MM.1S (cell line): ENCODE measurements at regions not wholly inside any gene's neighbourhood (a gene's known extent, or its start where the extent isn't known, plus 50 kb on each side); places are given as distances from the start of the nearest gene placed in this dataset.

ENCODE experiments used
- DNase-seq: peaks from one replicate; pipeline ENCODE4 v3.0.0-alpha.2; 2015
- H2AFZ ChIP-seq: fragments of 300-600 bp; sonication (generic); 2 replicates; pipeline ENCODE4 v1.6.0; 2016; ENCODE audit warnings: antibody characterized with exemption, low read length
- H3F3A ChIP-seq: fragments of 300-600 bp; sonication (generic); 2 replicates; pipeline ENCODE4 v1.6.1; 2016; ENCODE audit warnings: mild to moderate bottlenecking, antibody characterized with exemption, low read length, moderate library complexity, mixed read lengths; ENCODE audit not compliant: insufficient read depth
- H3K27ac ChIP-seq: fragments of 300-600 bp; sonication (generic); 2 replicates; pipeline ENCODE4 v1.5.1; 2016; ENCODE audit warnings: mild to moderate bottlenecking, low read length
- H3K27me3 ChIP-seq: fragments of 300-600 bp; sonication (generic); replicated peaks from 2 replicates; pipeline ENCODE4 v1.6.0; 2016; ENCODE audit warnings: low read length; ENCODE audit not compliant: insufficient read depth
- H3K36me3 ChIP-seq: fragments of 300-600 bp; sonication (generic); replicated peaks from 2 replicates; pipeline ENCODE4 v1.6.1; 2016; ENCODE audit warnings: mild to moderate bottlenecking, low read length, mixed read lengths; ENCODE audit not compliant: insufficient read depth
- H3K4me1 ChIP-seq: fragments of 300-600 bp; sonication (generic); 2 replicates; pipeline ENCODE4 v1.6.1; 2016; ENCODE audit warnings: low read length, mixed read lengths
- H3K4me2 ChIP-seq: fragments of 300-600 bp; sonication (generic); 2 replicates; pipeline ENCODE4 v1.6.0; 2016; ENCODE audit warnings: low read depth, low read length
- H3K4me3 ChIP-seq: fragments of 300-600 bp; sonication (generic); 2 replicates; pipeline ENCODE4 v1.5.1; 2016; ENCODE audit warnings: low read length, mixed read lengths
- H3K79me2 ChIP-seq: fragments of 300-600 bp; sonication (generic); 2 replicates; pipeline ENCODE4 v1.6.1; 2016; ENCODE audit warnings: mixed run types, low read length, mixed read lengths
- H3K9ac ChIP-seq: fragments of 300-600 bp; sonication (generic); 2 replicates; pipeline ENCODE4 v1.6.1; 2016; ENCODE audit warnings: low read length, mixed read lengths
- H3K9me2 ChIP-seq: fragments of 300-600 bp; sonication (generic); replicated peaks from 2 replicates; pipeline ENCODE4 v1.6.1; 2016; ENCODE audit warnings: mild to moderate bottlenecking, low read length, mixed read lengths; ENCODE audit not compliant: insufficient read depth
- H3K9me3 ChIP-seq: fragments of 300-600 bp; sonication (generic); replicated peaks from 2 replicates; pipeline ENCODE4 v1.6.1; 2016; ENCODE audit warnings: mild to moderate bottlenecking, low read length, mixed read lengths; ENCODE audit not compliant: insufficient read depth
- H4K20me1 ChIP-seq: fragments of 300-600 bp; sonication (generic); 2 replicates; pipeline ENCODE4 v1.6.1; 2016; ENCODE audit warnings: mild to moderate bottlenecking, low read length, moderate library complexity, mixed read lengths; ENCODE audit not compliant: insufficient read depth
- CTCF ChIP-seq: fragments of 300-600 bp; sonication (generic); IDR thresholded peaks from 2 replicates; pipeline ENCODE4 v1.5.1; 2016; ENCODE audit warnings: antibody characterized with exemption, low read length, mixed read lengths
- EZH2 ChIP-seq: fragments of 300-600 bp; sonication (generic); optimal IDR thresholded peaks from 2 replicates; pipeline ENCODE3; 2017; ENCODE audit warnings: low read depth, mild to moderate bottlenecking, antibody characterized with exemption, low read length, mixed read lengths
- EZH2phosphoT487 ChIP-seq: fragments of 300-600 bp; sonication (generic); IDR thresholded peaks from 2 replicates; pipeline ENCODE4 v1.6.1; 2018; ENCODE audit warnings: antibody characterized with exemption, low read length

- TF ChIP-seq EZH2 (no peak), CTCF (no peak), EZH2phosphoT487 (no peak)
- Histone ChIP-seq H3K4me2 (no peak overlapping the region), H3K27me3 (no peaks in the 10 kb centered on the region), H3K9ac (no peak overlapping the region), H3K36me3 (no peaks in the 10 kb centered on the region), H3K27ac (no peak overlapping the region), H3F3A (no peaks in the 10 kb centered on the region), H2AFZ (no peak overlapping the region), H3K4me1 (no peaks in the 10 kb centered on the region), H4K20me1 (no peaks in the 10 kb centered on the region), H3K4me3 (no peak overlapping the region), H3K9me2 (no peaks in the 10 kb centered on the region), H3K9me3 (no peaks in the 10 kb centered on the region), H3K79me2 (no peaks in the 10 kb centered on the region)
- no peak for DNase-seq
Measured at GRCh38 chr13:105497597-105497996, 1037.9 kb downstream of the EFNB2 start.

GRCh38 chr13:105492216-105492615 is 1043.2 kb downstream of the EFNB2 start:
- no peak for DNase-seq
- no peaks in the 10 kb centered on the region for H3K79me2 ChIP-seq
- no peaks in the 10 kb centered on the region for H3K27me3 ChIP-seq
- H3F3A ChIP-seq, result no peaks in the 10 kb centered on the region
- no peak overlapping the region for H3K27ac ChIP-seq
- H3K9me2 ChIP-seq, result no peaks in the 10 kb centered on the region
- H3K9me3 ChIP-seq, result no peaks in the 10 kb centered on the region
- H3K4me1 ChIP-seq, result no peaks in the 10 kb centered on the region
- no peak for TF ChIP-seq CTCF
- H3K9ac ChIP-seq, result no peak overlapping the region
- H2AFZ ChIP-seq, result no peak overlapping the region
- no peaks in the 10 kb centered on the region for H3K36me3 ChIP-seq
- no peak overlapping the region for H3K4me2 ChIP-seq
- H3K4me3 ChIP-seq, result no peak overlapping the region
- no peaks in the 10 kb centered on the region for H4K20me1 ChIP-seq

- no peak for DNase-seq
- H3K9me3 ChIP-seq, result no peaks in the 10 kb centered on the region
- no peaks in the 10 kb centered on the region for H3K4me1 ChIP-seq
- no peak overlapping the region for H3K27ac ChIP-seq
- H3K36me3 ChIP-seq, result no peaks in the 10 kb centered on the region
- no peaks in the 10 kb centered on the region for H3K79me2 ChIP-seq
- no peak overlapping the region for H3K4me3 ChIP-seq
- H4K20me1 ChIP-seq, result no peaks in the 10 kb centered on the region
- no peaks in the 10 kb centered on the region for H3K9me2 ChIP-seq
- H3K27me3 ChIP-seq, result no peaks in the 10 kb centered on the region
- H3K4me2 ChIP-seq, result no peak overlapping the region
- H2AFZ ChIP-seq, result no peak overlapping the region
- H3K9ac ChIP-seq, result no peak overlapping the region
- no peaks in the 10 kb centered on the region for H3F3A ChIP-seq
- TF ChIP-seq EZH2phosphoT487, result no peak
- no peak for TF ChIP-seq EZH2
Measured at GRCh38 chr13:105491345-105491744, 1044.1 kb downstream of the EFNB2 start.

- Histone ChIP-seq H3K27ac (no peak overlapping the region), H3K36me3 (no peaks in the 10 kb centered on the region), H3K9ac (no peak overlapping the region), H3K9me2 (no peaks in the 10 kb centered on the region), H3F3A (no peaks in the 10 kb centered on the region), H3K4me2 (no peak overlapping the region), H3K4me1 (no peaks in the 10 kb centered on the region), H3K27me3 (no peaks in the 10 kb centered on the region), H3K9me3 (no peaks in the 10 kb centered on the region), H2AFZ (no peak overlapping the region), H3K4me3 (no peak overlapping the region), H4K20me1 (no peaks in the 10 kb centered on the region), H3K79me2 (no peaks in the 10 kb centered on the region)
- DNase-seq, result no peak
- TF ChIP-seq EZH2phosphoT487, result no peak
Measured at GRCh38 chr13:105485081-105485480, 1050.4 kb downstream of the EFNB2 start.
